ENCODE measurements at regions not wholly inside any gene's neighbourhood (a gene's known extent, or its start where the extent isn't known, plus 50 kb on each side); places are given as distances from the start of the nearest gene placed in this dataset.

DNA sequence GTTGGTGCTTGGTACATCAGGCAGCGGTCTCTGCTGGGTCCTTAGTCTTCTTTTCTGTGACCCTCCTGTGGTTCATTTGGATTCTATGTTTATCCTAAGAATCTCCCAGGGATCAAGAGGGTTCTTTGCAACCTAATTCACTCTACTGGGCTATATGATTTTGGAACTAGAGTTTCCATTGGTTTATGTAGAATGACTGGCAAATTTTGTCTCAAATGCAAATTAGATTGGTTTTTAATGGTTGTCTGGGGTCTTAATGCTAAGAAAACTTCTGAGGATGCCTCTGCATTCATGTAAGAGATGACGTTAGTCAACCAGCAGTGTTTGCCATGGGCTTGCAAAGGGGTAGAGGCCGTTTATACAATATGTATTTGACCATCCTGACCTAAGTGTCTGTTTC, 129.8 kb upstream of the ZFP64 start:
- H3K27ac ChIP-seq: no peak overlapping the region
- TF ChIP-seq, protein P1, sequence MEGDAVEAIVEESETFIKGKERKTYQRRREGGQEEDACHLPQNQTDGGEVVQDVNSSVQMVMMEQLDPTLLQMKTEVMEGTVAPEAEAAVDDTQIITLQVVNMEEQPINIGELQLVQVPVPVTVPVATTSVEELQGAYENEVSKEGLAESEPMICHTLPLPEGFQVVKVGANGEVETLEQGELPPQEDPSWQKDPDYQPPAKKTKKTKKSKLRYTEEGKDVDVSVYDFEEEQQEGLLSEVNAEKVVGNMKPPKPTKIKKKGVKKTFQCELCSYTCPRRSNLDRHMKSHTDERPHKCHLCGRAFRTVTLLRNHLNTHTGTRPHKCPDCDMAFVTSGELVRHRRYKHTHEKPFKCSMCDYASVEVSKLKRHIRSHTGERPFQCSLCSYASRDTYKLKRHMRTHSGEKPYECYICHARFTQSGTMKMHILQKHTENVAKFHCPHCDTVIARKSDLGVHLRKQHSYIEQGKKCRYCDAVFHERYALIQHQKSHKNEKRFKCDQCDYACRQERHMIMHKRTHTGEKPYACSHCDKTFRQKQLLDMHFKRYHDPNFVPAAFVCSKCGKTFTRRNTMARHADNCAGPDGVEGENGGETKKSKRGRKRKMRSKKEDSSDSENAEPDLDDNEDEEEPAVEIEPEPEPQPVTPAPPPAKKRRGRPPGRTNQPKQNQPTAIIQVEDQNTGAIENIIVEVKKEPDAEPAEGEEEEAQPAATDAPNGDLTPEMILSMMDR (IDR thresholded peaks at IDR 0.05): no peak
- H3K36me3 ChIP-seq: no peaks in the 10 kb centered on the region
- no peaks in the 10 kb centered on the region for H3K4me1 ChIP-seq (ENCODE audit: control insufficient read depth in 1 of 2, insufficient read depth in 1 of 2, low read depth in 1 of 2, low read length in 1 of 2)
- H3K4me3 ChIP-seq (ENCODE audit: low read depth in 1 of 2, low read length in 1 of 2): no peak overlapping the region
- no peaks in the 10 kb centered on the region for H3K9me3 ChIP-seq
- peaks cover 10% of the 10 kb centered on the region for H3K27me3 ChIP-seq

DNA sequence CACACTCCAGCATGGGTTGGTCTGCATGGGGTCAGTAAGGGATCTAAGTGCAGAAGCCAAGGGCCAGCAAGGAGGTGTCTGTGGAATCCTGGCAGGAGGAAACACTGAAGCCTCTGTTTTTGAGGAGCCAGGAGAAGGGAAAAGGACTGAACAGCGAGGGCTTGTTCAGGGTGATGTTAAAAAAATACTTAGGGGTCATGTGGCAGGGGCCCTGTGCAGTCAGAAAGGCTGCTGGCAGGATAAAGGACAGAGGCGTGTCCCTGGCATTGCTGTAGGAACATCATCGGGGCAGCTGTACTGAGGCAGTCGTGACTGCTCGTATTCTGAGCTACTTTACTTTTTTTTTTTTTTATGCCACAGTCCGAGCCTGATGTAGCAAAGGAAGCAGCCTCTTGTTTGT, 127.1 kb upstream of the ZFP64 start:
- Histone ChIP-seq H3K27me3 (peaks cover 18% of the 10 kb centered on the region), H3K4me3 (ENCODE audit: low read depth in 1 of 2, low read length in 1 of 2) (no peak overlapping the region), H3K9me3 (no peaks in the 10 kb centered on the region), H3K27ac (no peak overlapping the region), H3K4me1 (ENCODE audit: control insufficient read depth in 1 of 2, insufficient read depth in 1 of 2, low read depth in 1 of 2, low read length in 1 of 2) (no peaks in the 10 kb centered on the region), H3K36me3 (no peaks in the 10 kb centered on the region)
- TF ChIP-seq, protein P1 (IDR thresholded peaks at IDR 0.05): no peak

DNA sequence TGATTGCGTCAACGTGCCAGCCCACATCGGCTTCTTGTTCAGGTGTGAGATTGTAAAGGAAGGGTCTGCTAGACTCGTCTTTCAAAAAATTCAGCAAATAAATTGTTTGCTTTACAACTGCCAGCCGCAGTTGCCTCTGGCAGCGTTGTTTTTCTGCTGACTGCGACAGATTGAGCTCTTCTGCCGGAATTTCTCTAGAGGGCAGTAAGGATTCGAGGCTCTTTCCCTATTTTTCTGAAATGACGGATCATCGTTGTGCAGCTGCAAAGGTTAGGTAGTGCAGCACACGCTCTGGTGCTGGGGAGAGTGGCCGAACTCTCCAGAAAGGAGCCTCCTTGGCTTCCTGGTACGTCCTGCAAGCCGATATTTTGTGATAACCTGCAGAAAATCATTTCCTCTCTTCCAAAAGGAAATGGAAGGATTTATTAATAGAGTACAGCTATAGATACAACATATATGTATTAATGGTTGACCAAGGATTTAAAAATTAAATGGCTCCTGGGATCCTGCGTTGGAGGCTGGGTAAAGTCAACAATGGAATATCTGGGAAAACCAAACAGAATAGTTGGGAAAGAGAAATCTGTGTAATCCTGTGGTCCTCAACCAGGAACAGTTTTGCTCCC, 121.9 kb upstream of the ZFP64 start:
- no peaks in the 10 kb centered on the region for H3K36me3 ChIP-seq
- H3K4me1 ChIP-seq (ENCODE audit: control insufficient read depth in 1 of 2, insufficient read depth in 1 of 2, low read depth in 1 of 2, low read length in 1 of 2): no peaks in the 10 kb centered on the region
- TF ChIP-seq, protein P1 (IDR thresholded peaks at IDR 0.05): no peak
- H3K4me3 ChIP-seq (ENCODE audit: low read depth in 1 of 2, low read length in 1 of 2): no peak overlapping the region
- peaks cover 36% of the 10 kb centered on the region for H3K27me3 ChIP-seq
- no peak overlapping the region for H3K27ac ChIP-seq
- no peaks in the 10 kb centered on the region for H3K9me3 ChIP-seq

DNA sequence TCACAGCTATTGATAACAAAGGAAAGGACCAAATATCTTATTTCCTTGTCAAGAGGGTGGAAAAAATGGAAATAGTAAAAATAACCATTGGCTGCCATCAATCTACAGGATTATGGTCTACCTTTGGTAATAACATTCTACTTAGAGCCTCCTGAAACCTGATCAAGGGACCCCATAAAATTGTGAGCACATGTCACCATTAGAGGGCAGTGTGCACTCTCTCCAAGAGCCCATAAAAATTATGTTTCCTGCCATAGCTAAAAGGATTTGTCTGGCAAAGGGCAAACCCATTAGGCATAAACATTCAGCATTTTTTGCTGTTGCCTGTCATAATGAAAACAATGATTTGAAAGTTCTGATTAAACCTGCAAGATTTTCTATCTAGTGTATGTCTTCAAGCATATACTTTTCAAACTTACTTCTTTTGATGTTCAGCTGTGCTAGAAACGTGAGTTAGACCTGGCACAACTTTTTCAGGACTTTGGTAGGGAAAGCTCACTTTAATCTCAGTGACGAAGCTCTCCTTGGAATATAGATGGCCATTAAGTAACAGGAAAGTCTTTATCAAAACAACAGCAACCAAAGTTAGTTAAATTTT, 120.7 kb upstream of the ZFP64 start:
- H3K4me1 ChIP-seq (ENCODE audit: control insufficient read depth in 1 of 2, insufficient read depth in 1 of 2, low read depth in 1 of 2, low read length in 1 of 2): peaks cover 0 to 3% of the 10 kb centered on the region in 2 experiments
- no peaks in the 10 kb centered on the region for H3K9me3 ChIP-seq
- TF ChIP-seq, protein P1 (IDR thresholded peaks at IDR 0.05): no peak
- H3K36me3 ChIP-seq: no peaks in the 10 kb centered on the region
- no peak overlapping the region for H3K4me3 ChIP-seq (ENCODE audit: low read depth in 1 of 2, low read length in 1 of 2)
- H3K27ac ChIP-seq: no peak overlapping the region
- peaks cover 36% of the 10 kb centered on the region for H3K27me3 ChIP-seq

DNA sequence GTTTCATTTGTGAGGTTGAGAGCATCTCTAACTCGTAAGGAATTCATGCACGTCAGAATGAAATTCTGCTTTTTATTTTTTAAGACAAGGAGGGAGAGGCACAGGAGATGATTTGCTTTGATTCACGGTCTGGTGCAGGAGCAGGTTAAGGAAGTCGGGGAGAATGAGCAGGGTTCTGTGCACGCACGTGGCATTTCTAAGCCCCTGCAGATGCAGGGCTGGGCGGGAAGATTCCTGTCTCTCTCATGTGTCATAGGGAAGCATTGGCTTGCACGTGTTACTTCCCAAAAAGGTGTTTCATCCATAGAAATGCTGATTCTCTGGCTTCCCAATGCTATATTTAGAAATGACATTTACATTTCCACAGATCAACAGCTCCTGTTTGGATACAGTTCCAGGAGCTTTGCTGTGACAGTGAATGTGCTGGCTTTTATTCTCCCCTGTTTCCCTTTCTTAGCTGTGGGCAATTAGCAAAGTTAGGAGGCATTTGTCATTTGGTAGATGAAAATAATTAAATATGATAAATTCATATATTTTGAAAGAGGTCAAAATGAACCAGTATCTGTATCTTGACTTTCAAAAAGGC, 119.7 kb upstream of the ZFP64 start:
- Histone ChIP-seq H3K27ac (no peak overlapping the region), H3K4me3 (ENCODE audit: low read depth in 1 of 2, low read length in 1 of 2) (no peak overlapping the region), H3K9me3 (no peaks in the 10 kb centered on the region), H3K36me3 (no peaks in the 10 kb centered on the region), H3K4me1 (ENCODE audit: control insufficient read depth in 1 of 2, insufficient read depth in 1 of 2, low read depth in 1 of 2, low read length in 1 of 2) (peaks cover 0 to 3% of the 10 kb centered on the region in 2 experiments), H3K27me3 (peaks cover 31% of the 10 kb centered on the region)
- TF ChIP-seq, protein P1 (IDR thresholded peaks at IDR 0.05): no peak
